MM.1S (cell line): ENCODE measurements at regions not wholly inside any gene's neighbourhood (a gene's known extent, or its start where the extent isn't known, plus 50 kb on each side); places are given as distances from the start of the nearest gene placed in this dataset.

Experiments used
- CTCF ChIP-seq: fragments of 300-600 bp; sonication (generic); IDR thresholded peaks from 2 replicates; pipeline ENCODE4 v1.5.1; 2016; ENCODE audit warnings: antibody characterized with exemption, low read length, mixed read lengths
- EZH2 ChIP-seq: fragments of 300-600 bp; sonication (generic); optimal IDR thresholded peaks from 2 replicates; pipeline ENCODE3; 2017; ENCODE audit warnings: low read depth, mild to moderate bottlenecking, antibody characterized with exemption, low read length, mixed read lengths

GRCh38 chr11:11173316-11174025 is 179.6 kb downstream of the CSNK2A3 start:
- TF ChIP-seq CTCF = no peak
- TF ChIP-seq EZH2 = no peak
